ENCODE measurements at regions not wholly inside any gene's neighbourhood (a gene's known extent, or its start where the extent isn't known, plus 50 kb on each side); places are given as distances from the start of the nearest gene placed in this dataset.

DNA sequence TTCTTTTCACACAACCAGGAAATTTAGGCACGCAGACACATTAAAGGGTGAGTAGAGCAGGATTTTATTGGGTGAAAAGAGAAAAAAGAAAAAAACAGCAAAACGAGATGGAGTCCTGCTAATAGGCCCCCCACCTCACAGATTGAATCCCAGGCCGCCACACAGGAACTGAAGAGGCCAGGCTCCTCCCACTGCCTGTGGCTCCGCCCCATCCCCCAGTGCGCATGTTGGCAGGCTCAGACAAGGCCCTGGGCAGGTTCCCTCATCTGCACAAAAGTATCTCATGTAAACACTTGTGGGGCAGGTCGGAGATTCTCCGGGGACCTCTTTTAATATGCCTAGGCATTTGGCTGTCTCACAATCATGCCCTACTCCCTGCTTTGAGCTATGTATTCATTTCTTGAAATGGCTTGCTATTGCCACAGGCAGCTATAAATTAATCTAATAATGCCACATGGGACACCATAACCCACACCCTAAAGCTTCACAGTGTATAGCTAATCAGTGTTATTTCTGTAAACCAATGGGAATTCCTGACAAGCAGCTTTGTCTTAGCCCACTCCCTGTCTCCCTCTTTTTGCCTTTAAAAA, 76.2 kb upstream of the KIF5B start:
- intact Hi-C loops (cut with DNase I), result no loop called here
- DNase-seq (no peak), ATAC-seq (no peak)

DNA sequence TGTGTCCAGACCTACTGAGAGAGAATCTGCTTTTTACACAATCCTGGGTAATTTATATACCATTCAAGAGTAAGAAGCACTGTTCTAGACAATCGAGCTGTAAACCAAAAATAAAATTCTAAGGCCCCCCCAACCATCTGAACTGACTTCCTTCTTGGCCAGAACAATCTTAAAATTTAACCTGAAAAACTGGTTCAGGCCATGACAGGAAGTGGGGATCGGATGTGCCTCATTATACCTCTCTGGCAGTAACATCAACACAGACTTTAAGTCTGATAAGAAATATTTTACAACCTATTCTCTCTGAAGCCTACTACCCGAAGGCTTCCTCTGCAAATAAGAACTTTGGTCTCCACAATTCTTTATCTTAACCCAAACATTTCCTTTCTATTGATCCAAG, 75.2 kb upstream of the KIF5B start:
- DNase-seq (no peak), ATAC-seq (no peak)
- no peak overlapping the region for H3K4me3 ChIP-seq
- H3K4me1 ChIP-seq, result no peaks in the 10 kb centered on the region
- 63 to 73% (median 71%) methylated on average over 3 of the region's 3 CpGs for WGBS, 3 donors
- peaks cover 0 to 3% (median 0%) of the 10 kb centered on the region in 3 donors for H3K27me3 ChIP-seq (ENCODE audit: insufficient read depth in 3 of 3, low read length in 2 of 3)
- H3K9me3 ChIP-seq, result no peaks in the 10 kb centered on the region
- H3K36me3 ChIP-seq (ENCODE audit: insufficient read depth in 1 of 2, low read depth in 1 of 2), result no peaks in the 10 kb centered on the region
- TF ChIP-seq, protein P1, sequence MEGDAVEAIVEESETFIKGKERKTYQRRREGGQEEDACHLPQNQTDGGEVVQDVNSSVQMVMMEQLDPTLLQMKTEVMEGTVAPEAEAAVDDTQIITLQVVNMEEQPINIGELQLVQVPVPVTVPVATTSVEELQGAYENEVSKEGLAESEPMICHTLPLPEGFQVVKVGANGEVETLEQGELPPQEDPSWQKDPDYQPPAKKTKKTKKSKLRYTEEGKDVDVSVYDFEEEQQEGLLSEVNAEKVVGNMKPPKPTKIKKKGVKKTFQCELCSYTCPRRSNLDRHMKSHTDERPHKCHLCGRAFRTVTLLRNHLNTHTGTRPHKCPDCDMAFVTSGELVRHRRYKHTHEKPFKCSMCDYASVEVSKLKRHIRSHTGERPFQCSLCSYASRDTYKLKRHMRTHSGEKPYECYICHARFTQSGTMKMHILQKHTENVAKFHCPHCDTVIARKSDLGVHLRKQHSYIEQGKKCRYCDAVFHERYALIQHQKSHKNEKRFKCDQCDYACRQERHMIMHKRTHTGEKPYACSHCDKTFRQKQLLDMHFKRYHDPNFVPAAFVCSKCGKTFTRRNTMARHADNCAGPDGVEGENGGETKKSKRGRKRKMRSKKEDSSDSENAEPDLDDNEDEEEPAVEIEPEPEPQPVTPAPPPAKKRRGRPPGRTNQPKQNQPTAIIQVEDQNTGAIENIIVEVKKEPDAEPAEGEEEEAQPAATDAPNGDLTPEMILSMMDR (IDR thresholded peaks at IDR 0.05), result no peak
- intact Hi-C loops (cut with DNase I), result no loop called here
- H3K27ac ChIP-seq, result no peak overlapping the region

More for the DNA sequence above, 76.2 kb upstream of the KIF5B start:
- Histone ChIP-seq H3K4me1 (no peaks in the 10 kb centered on the region), H3K27me3 (ENCODE audit: insufficient read depth in 3 of 3, low read length in 2 of 3) (peaks cover 0 to 3% (median 0%) of the 10 kb centered on the region in 3 donors), H3K27ac (no peak overlapping the region), H3K36me3 (ENCODE audit: insufficient read depth in 1 of 2, low read depth in 1 of 2) (no peaks in the 10 kb centered on the region), H3K9me3 (no peaks in the 10 kb centered on the region), H3K4me3 (no peak overlapping the region)
- TF ChIP-seq, protein P1 (IDR thresholded peaks at IDR 0.05), result no peak
- WGBS, 3 donors, result 89 to 93% (median 90%) methylated on average over 7 of the region's 7 CpGs

DNA sequence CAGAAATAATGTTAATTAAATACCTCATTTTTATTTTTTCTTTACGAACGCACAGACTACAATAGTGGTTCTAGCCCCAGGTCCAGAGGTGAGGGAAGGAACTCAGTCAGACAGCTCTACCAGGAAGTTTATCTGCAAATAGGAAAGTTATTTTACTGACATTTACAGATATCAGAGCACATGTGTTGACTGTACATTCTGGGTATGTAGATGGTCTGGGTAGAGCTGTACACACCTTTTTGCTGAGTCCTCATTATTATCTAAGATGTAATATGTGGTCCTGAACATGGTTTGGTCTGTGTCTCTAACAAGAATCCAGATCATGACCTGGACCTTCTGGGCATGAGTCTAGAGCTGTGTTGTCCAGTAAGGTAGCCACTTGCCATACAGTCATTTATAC, 74.6 kb upstream of the KIF5B start:
- DNase-seq (no peak), ATAC-seq (no peak)
- no peak overlapping the region for H3K4me3 ChIP-seq
- WGBS, 3 donors, result 80 to 93% (median 88%) methylated on average over 2 of the region's 2 CpGs
- intact Hi-C loops (cut with DNase I), result no loop called here
- H3K27ac ChIP-seq, result no peak overlapping the region
- H3K4me1 ChIP-seq, result no peaks in the 10 kb centered on the region
- H3K9me3 ChIP-seq, result no peaks in the 10 kb centered on the region
- peaks cover 0 to 3% (median 0%) of the 10 kb centered on the region in 3 donors for H3K27me3 ChIP-seq (ENCODE audit: insufficient read depth in 3 of 3, low read length in 2 of 3)
- no peaks in the 10 kb centered on the region for H3K36me3 ChIP-seq (ENCODE audit: insufficient read depth in 1 of 2, low read depth in 1 of 2)
- TF ChIP-seq, protein P1 (IDR thresholded peaks at IDR 0.05), result no peak

DNA sequence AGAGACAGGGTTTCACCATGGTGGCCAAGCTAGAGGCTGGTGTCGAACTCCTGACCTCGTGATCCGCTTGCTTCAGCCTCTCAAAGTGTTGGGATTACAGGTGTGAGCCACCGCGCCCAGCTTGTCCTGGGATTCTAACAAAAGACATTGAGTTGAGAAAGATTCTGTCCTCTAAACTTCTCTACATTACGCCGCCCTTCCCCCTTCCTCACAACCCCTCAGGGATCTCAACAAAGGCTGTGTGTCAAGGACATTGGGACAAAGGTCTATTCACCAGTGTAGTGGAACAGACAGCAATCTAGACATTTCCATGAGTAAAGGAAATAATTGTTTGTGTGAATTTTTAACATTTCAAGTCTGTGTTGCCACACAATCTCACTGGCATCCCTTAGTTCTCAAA, 68.8 kb upstream of the KIF5B start:
- no peak for ATAC-seq
- 70 to 96% (median 83%) methylated on average over 7 of the region's 7 CpGs for WGBS, 3 donors
- Histone ChIP-seq H3K27ac (no peak overlapping the region), H3K27me3 (ENCODE audit: insufficient read depth in 3 of 3, low read length in 2 of 3) (peaks cover 0 to 3% (median 2%) of the 10 kb centered on the region in 3 donors), H3K4me3 (no peak overlapping the region), H3K9me3 (no peaks in the 10 kb centered on the region), H3K36me3 (ENCODE audit: insufficient read depth in 1 of 2, low read depth in 1 of 2) (no peaks in the 10 kb centered on the region), H3K4me1 (no peaks in the 10 kb centered on the region)
- DNase-seq, result no peak
- TF ChIP-seq, protein P1 (IDR thresholded peaks at IDR 0.05), result no peak
- intact Hi-C loops (cut with DNase I), result no loop called here

DNA sequence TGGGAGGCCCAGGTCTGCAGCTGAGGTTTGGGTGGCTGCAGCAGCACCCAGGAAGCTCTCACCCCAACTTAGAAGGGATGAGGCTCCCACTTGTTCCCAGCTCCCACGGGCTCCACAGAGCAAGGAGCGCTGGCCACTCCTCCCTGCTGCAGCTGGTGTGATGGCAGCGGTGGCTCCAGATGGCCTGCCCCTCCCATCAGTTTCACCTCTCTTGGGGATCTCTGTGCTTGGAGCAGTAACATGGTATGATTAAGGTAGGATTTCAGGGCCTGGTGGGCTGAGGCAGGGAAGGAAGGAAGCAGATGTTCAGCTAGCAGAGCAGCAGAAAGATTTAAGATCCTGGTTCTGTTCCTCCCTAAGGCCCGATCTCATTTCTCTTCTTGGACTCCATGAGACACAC, 66.8 kb upstream of the KIF5B start:
- DNase-seq, result no peak
- Histone ChIP-seq H3K4me1 (no peaks in the 10 kb centered on the region), H3K9me3 (no peaks in the 10 kb centered on the region), H3K27ac (no peak overlapping the region), H3K27me3 (ENCODE audit: insufficient read depth in 3 of 3, low read length in 2 of 3) (peaks cover 0 to 2% (median 0%) of the 10 kb centered on the region in 3 donors), H3K4me3 (no peak overlapping the region), H3K36me3 (ENCODE audit: insufficient read depth in 1 of 2, low read depth in 1 of 2) (no peaks in the 10 kb centered on the region)
- WGBS, 3 donors, result 52 to 56% (median 55%) methylated on average over 4 of the region's 4 CpGs
- intact Hi-C loops (cut with DNase I), result no loop called here
- TF ChIP-seq, protein P1 (IDR thresholded peaks at IDR 0.05), result no peak
- no peak for ATAC-seq
